B cell (primary cell): ENCODE measurements at regions not wholly inside any gene's neighbourhood (a gene's known extent, or its start where the extent isn't known, plus 50 kb on each side); places are given as distances from the start of the nearest gene placed in this dataset.
"Not testable (repeated sequence)": the region's sequence is repeated elsewhere in the genome, so short reads cannot be mapped to it uniquely, and the experiment has no call there.

ENCODE experiments used
- ATAC-seq: fragments of 200-7000 bp; cut with Tn5 transposase; one replicate; pipeline ENCODE4 v1.10.0; 2021; ENCODE audit warnings: low read depth, mild to moderate bottlenecking, moderate number of reproducible peaks, moderate library complexity
- CTCF ChIA-PET: fragments of 350-600 bp; sonication (Branson Sonifier 250); formaldehyde crosslinking; loops from one replicate; lab custom pipeline; 2021; ENCODE audit warnings: antibody characterized with exemption, inconsistent platforms; lab: Charles Lee
- POLR2A ChIA-PET: fragments of 350-600 bp; sonication (Branson Sonifier 250); formaldehyde crosslinking; loops from one replicate; lab custom pipeline; 2021; ENCODE audit warnings: antibody characterized with exemption; lab: Charles Lee
- DNase-seq: peaks from one replicate; pipeline ENCODE4 v3.0.0; 2013
- H2AFZ ChIP-seq: 2 replicates; pipeline ENCODE4 v1.6.1; 2012; ENCODE audit warnings: mild to moderate bottlenecking, low read depth, low read length; ENCODE audit not compliant: insufficient read depth, poor library complexity, severe bottlenecking
- H3K27ac ChIP-seq, 2 donors: 1 replicate in 1 of 2; 2 replicates in 1 of 2; pipeline ENCODE4 v1.5.1; 2012 to 2013; ENCODE audit warnings: low read length in 2 of 2, mild to moderate bottlenecking in 2 of 2, moderate library complexity in 1 of 2
- H3K27me3 ChIP-seq, 4 experiments: fragments of 200-600 bp in 1 of 4; sonication (generic) in 1 of 4; replicated peaks in 1 of 4; 1 replicate in 2 of 4; 2 replicates in 2 of 4; pipeline versions ENCODE4 v1.6.1 to v1.7.0; 2013 to 2016; ENCODE audit warnings: low read length in 3 of 4, mild to moderate bottlenecking in 2 of 4, mixed read lengths in 1 of 4, moderate library complexity in 1 of 4; ENCODE audit not compliant: insufficient read depth in 4 of 4, control insufficient read depth in 3 of 4; ENCODE audit errors: control extremely low read depth in 1 of 4
- H3K36me3 ChIP-seq, 2 experiments: replicated peaks in 1 of 2; 1 replicate in 1 of 2; 2 replicates in 1 of 2; pipeline versions ENCODE4 v1.6.1 to v1.7.1; 2013; ENCODE audit warnings: low read length in 1 of 2; ENCODE audit not compliant: insufficient read depth in 2 of 2, control insufficient read depth in 1 of 2; ENCODE audit errors: control extremely low read depth in 1 of 2, extremely low read depth in 1 of 2
- H3K4me1 ChIP-seq, 2 donors: fragments of 200-600 bp in 1 of 2; sonication (generic) in 1 of 2; 1 replicate in 1 of 2; 2 replicates in 1 of 2; pipeline versions ENCODE4 v1.5.1 to v1.6.1; 2013 to 2017; ENCODE audit warnings: low read length in 2 of 2; ENCODE audit not compliant: control insufficient read depth in 2 of 2, insufficient read depth in 2 of 2
- H3K4me2 ChIP-seq: replicated peaks from 2 replicates; pipeline ENCODE3; 2012; ENCODE audit warnings: mild to moderate bottlenecking, low read depth, low read length; ENCODE audit not compliant: poor library complexity, severe bottlenecking
- H3K4me3 ChIP-seq, 5 experiments: fragments of 200-600 bp in 1 of 5; sonication (generic) in 1 of 5; 1 replicate in 3 of 5; 2 replicates in 2 of 5; pipeline versions ENCODE4 v1.5.1 to v1.7.0; 2011 to 2016; ENCODE audit warnings: low read length in 4 of 5, mild to moderate bottlenecking in 4 of 5, low read depth in 2 of 5, control low read depth in 1 of 5, moderate library complexity in 1 of 5; ENCODE audit not compliant: insufficient read depth in 1 of 5; ENCODE audit errors: control extremely low read depth in 1 of 5, extremely low read depth in 1 of 5
- H3K79me2 ChIP-seq: fragments of 200-600 bp; sonication (generic); one replicate; pipeline ENCODE4 v1.6.0; 2016; ENCODE audit warnings: low read length; ENCODE audit not compliant: control insufficient read depth, insufficient read depth
- H3K9ac ChIP-seq: fragments of 200-600 bp; sonication (generic); 2 replicates; pipeline ENCODE4 v1.6.1; 2017; ENCODE audit warnings: mild to moderate bottlenecking, low read length, moderate library complexity
- H3K9me3 ChIP-seq, 3 donors: one replicate each; pipeline versions ENCODE4 v1.6.1 to v1.7.1; 2013; ENCODE audit warnings: low read length in 2 of 3; ENCODE audit not compliant: control insufficient read depth in 2 of 3, insufficient read depth in 1 of 3; ENCODE audit errors: control extremely low read depth in 1 of 3
- H4K20me1 ChIP-seq: 2 replicates; pipeline ENCODE4 v1.6.0; 2012; ENCODE audit warnings: mild to moderate bottlenecking, low read length; ENCODE audit not compliant: insufficient read depth, control insufficient read depth, poor library complexity, severe bottlenecking
- H3K27ac Mint-ChIP-seq: one replicate; pipeline ENCODE4 v1.8.0; 2021; ENCODE audit warnings: mixed read lengths
- H3K27me3 Mint-ChIP-seq: one replicate; pipeline ENCODE4 v1.8.0; 2021; ENCODE audit warnings: mixed read lengths
- H3K4me1 Mint-ChIP-seq: one replicate; pipeline ENCODE4 v1.8.0; 2021; ENCODE audit warnings: mixed read lengths
- H3K4me3 Mint-ChIP-seq: one replicate; pipeline ENCODE4 v1.8.0; 2021; ENCODE audit warnings: mixed read lengths
- H3K9me3 Mint-ChIP-seq: one replicate; pipeline ENCODE4 v1.8.0; 2022; ENCODE audit warnings: mixed read lengths; ENCODE audit not compliant: insufficient read depth
- CTCF ChIP-seq: fragments of 200-600 bp; IDR thresholded peaks from one replicate; pipeline ENCODE4 v1.8.0; 2022; ENCODE audit warnings: antibody characterized with exemption, mild to moderate bottlenecking
- EZH2 ChIP-seq: IDR thresholded peaks from 2 replicates; pipeline ENCODE4 v1.6.1; 2012; ENCODE audit warnings: borderline replicate concordance, low read depth, mild to moderate bottlenecking, moderate library complexity, low read length; ENCODE audit not compliant: insufficient read depth, poor library complexity, severe bottlenecking
- WGBS: methylation state at CpG from one replicate; pipeline ENCODE4 v1.1.5; 2013; ENCODE audit warnings: missing lambda C conversion rate; ENCODE audit not compliant: insufficient coverage; 5-methylcytosine and 5-hydroxymethylcytosine counted together
- intact Hi-C: fragments of 100-400 bp; cut with micrococcal nuclease; formaldehyde crosslinking; loops from one replicate; pipeline ENCODE4 v1.10.0; 2022

- no peaks in the 10 kb centered on the region for H3K79me2 ChIP-seq
- CTCF ChIA-PET: interaction anchor here (0.7 to 1.3 kb wide), 3 partner anchors 8 to 272 kb away, joined by 4 to 6 read pairs (median 5); no protein-coding TSS in a partner anchor
- no peaks in the 10 kb centered on the region for H4K20me1 ChIP-seq
- WGBS: 94% methylated on average over 2 of the region's 6 CpGs
- H3K27me3 ChIP-seq: peaks cover 0 to 1% (median 0%) of the 10 kb centered on the region in 4 experiments
- no peaks in the 10 kb centered on the region for H3K36me3 ChIP-seq
- H3K4me1 ChIP-seq: no peaks in the 10 kb centered on the region
- peaks cover 14% of the 10 kb centered on the region for H3K27me3 Mint-ChIP-seq
- H3K4me3 ChIP-seq: no peak overlapping the region
- no peak for DNase-seq
- no peak overlapping the region for H3K4me2 ChIP-seq
- no peak overlapping the region for H3K4me3 Mint-ChIP-seq
- POLR2A ChIA-PET: no interaction called here
- TF ChIP-seq CTCF (no peak), EZH2 (no peak)
- peaks cover 0 to 4% (median 3%) of the 10 kb centered on the region in 3 donors for H3K9me3 ChIP-seq
- no peak for ATAC-seq
- no peak overlapping the region for H3K27ac Mint-ChIP-seq
- H2AFZ ChIP-seq: no peak overlapping the region
- intact Hi-C loops: no loop called here
- H3K9ac ChIP-seq: no peak overlapping the region
- H3K27ac ChIP-seq: no peak overlapping the region
- H3K9me3 Mint-ChIP-seq: peaks cover 10% of the 10 kb centered on the region
- no peaks in the 10 kb centered on the region for H3K4me1 Mint-ChIP-seq
Measured at GRCh38 chr3:43231276-43232000, 54.9 kb upstream of the SNRK start.

GRCh38 chr3:43229865-43230264, 56.5 kb upstream of the SNRK start:
- ATAC-seq, H3K27ac Mint-ChIP-seq, H3K9ac ChIP-seq, DNase-seq, intact Hi-C loops, H3K9me3 ChIP-seq, H3K4me2 ChIP-seq, CTCF ChIA-PET, H3K4me1 ChIP-seq, H3K4me3 Mint-ChIP-seq, H4K20me1 ChIP-seq, H3K27ac ChIP-seq, H3K36me3 ChIP-seq, H3K9me3 Mint-ChIP-seq, POLR2A ChIA-PET, H3K79me2 ChIP-seq, H3K27me3 ChIP-seq, H3K4me1 Mint-ChIP-seq, H3K4me3 ChIP-seq, H2AFZ ChIP-seq: not testable (repeated sequence)
- 100% methylated on average over 2 of the region's 4 CpGs for WGBS
- peaks cover 14% of the 10 kb centered on the region for H3K27me3 Mint-ChIP-seq

- H3K4me2 ChIP-seq, ATAC-seq, POLR2A ChIA-PET, H4K20me1 ChIP-seq, H3K9me3 ChIP-seq, CTCF ChIA-PET, intact Hi-C loops, H3K4me3 Mint-ChIP-seq, H3K9ac ChIP-seq, H3K27me3 ChIP-seq, H3K27ac ChIP-seq, H2AFZ ChIP-seq, H3K9me3 Mint-ChIP-seq, H3K4me1 ChIP-seq, H3K79me2 ChIP-seq, DNase-seq, H3K27ac Mint-ChIP-seq, H3K4me3 ChIP-seq, H3K4me1 Mint-ChIP-seq, H3K36me3 ChIP-seq: not testable (repeated sequence)
- WGBS: 75% methylated on average over 1 of the region's 1 CpG
- peaks cover 14% of the 10 kb centered on the region for H3K27me3 Mint-ChIP-seq
Measured at GRCh38 chr3:43227685-43228084, 58.7 kb upstream of the SNRK start.
